Smooth muscle cell (in vitro differentiated cells): ENCODE measurements at regions not wholly inside any gene's neighbourhood (a gene's known extent, or its start where the extent isn't known, plus 50 kb on each side); places are given as distances from the start of the nearest gene placed in this dataset.

ENCODE experiments used
- DNase-seq: peaks from one replicate; lab custom pipeline; 2025; ENCODE audit not compliant: unreplicated experiment; lab: John Stamatoyannopoulos, UW
- H2AFZ ChIP-seq: fragments of 200-600 bp; sonication (generic); 2 replicates; pipeline ENCODE4 v1.6.0; 2016; ENCODE audit warnings: antibody characterized with exemption, low read depth, mild to moderate bottlenecking
- H3F3A ChIP-seq: fragments of 200-600 bp; sonication (generic); 2 replicates; pipeline ENCODE4 v1.6.0; 2017; ENCODE audit warnings: antibody characterized with exemption, low read depth
- H3K27ac ChIP-seq: fragments of 200-600 bp; sonication (generic); 2 replicates; pipeline ENCODE4 v1.5.1; 2016; ENCODE audit warnings: low read depth, mild to moderate bottlenecking
- H3K27me3 ChIP-seq: fragments of 200-600 bp; sonication (generic); 2 replicates; pipeline ENCODE4 v1.6.1; 2016; ENCODE audit warnings: low read depth, mild to moderate bottlenecking
- H3K36me3 ChIP-seq: fragments of 200-600 bp; sonication (generic); 2 replicates; pipeline ENCODE4 v1.5.1; 2016; ENCODE audit warnings: low read depth
- H3K4me1 ChIP-seq: fragments of 200-600 bp; sonication (generic); 2 replicates; pipeline ENCODE4 v1.5.1; 2016; ENCODE audit warnings: low read depth
- H3K4me2 ChIP-seq: fragments of 200-600 bp; sonication (generic); 2 replicates; pipeline ENCODE4 v1.6.0; 2016; ENCODE audit warnings: mild to moderate bottlenecking
- H3K4me3 ChIP-seq: fragments of 200-600 bp; sonication (generic); 2 replicates; pipeline ENCODE4 v1.5.1; 2016; ENCODE audit warnings: mild to moderate bottlenecking
- H3K79me2 ChIP-seq: fragments of 200-600 bp; sonication (generic); 2 replicates; pipeline ENCODE4 v1.6.0; 2016; ENCODE audit warnings: low read depth, mild to moderate bottlenecking
- H3K9ac ChIP-seq: fragments of 200-600 bp; sonication (generic); 2 replicates; pipeline ENCODE4 v1.6.0; 2016; ENCODE audit warnings: low read depth
- H3K9me3 ChIP-seq: fragments of 200-600 bp; sonication (generic); replicated peaks from 2 replicates; pipeline ENCODE4 v1.5.1; 2016; ENCODE audit warnings: low read depth
- H4K20me1 ChIP-seq: fragments of 200-600 bp; sonication (generic); 2 replicates; pipeline ENCODE4 v1.6.0; 2016; ENCODE audit warnings: low read depth
- WGBS: methylation state at CpG from one replicate; pipeline ENCODE4 v1.1.7; 2016; ENCODE audit warnings: low lambda C conversion rate; 5-methylcytosine and 5-hydroxymethylcytosine counted together
- TF ChIP-seq, protein P1 (sequence below): fragments of 200-600 bp; sonication (generic); IDR thresholded peaks from 2 replicates; pipeline ENCODE4 v1.5.1; 2017; ENCODE audit warnings: borderline replicate concordance, mild to moderate bottlenecking, antibody characterized with exemption; ENCODE audit not compliant: insufficient read depth, poor library complexity, severe bottlenecking

DNA sequence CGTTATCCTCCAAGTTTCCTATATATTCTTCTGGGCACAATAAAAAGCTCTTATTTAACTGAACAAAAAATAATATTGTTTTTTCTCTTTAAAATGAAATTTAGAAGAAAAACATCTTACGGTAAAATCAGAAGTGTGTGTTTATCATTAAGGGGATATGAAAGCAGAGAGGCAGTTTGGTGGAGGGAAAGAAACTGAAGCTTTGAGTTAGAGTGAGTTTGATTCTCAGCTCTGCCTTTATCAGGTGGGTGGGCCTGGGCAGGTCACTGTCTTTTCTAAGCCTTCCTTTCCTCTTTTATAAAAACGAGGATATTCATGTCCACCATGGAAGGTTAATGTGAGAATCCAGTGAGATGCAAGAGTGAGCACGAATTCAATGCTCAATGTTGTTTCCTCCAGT, 379.8 kb upstream of the CNR1 start:
- Histone ChIP-seq H4K20me1 (no peaks in the 10 kb centered on the region), H3K36me3 (no peaks in the 10 kb centered on the region), H3K79me2 (no peaks in the 10 kb centered on the region), H3K9me3 (no peaks in the 10 kb centered on the region), H3K4me3 (no peak overlapping the region), H3K27ac (no peak overlapping the region), H3K27me3 (no peaks in the 10 kb centered on the region), H2AFZ (no peak overlapping the region), H3K4me2 (no peak overlapping the region), H3F3A (no peaks in the 10 kb centered on the region), H3K9ac (no peak overlapping the region), H3K4me1 (no peaks in the 10 kb centered on the region)
- DNase-seq = no peak
- TF ChIP-seq, protein P1, sequence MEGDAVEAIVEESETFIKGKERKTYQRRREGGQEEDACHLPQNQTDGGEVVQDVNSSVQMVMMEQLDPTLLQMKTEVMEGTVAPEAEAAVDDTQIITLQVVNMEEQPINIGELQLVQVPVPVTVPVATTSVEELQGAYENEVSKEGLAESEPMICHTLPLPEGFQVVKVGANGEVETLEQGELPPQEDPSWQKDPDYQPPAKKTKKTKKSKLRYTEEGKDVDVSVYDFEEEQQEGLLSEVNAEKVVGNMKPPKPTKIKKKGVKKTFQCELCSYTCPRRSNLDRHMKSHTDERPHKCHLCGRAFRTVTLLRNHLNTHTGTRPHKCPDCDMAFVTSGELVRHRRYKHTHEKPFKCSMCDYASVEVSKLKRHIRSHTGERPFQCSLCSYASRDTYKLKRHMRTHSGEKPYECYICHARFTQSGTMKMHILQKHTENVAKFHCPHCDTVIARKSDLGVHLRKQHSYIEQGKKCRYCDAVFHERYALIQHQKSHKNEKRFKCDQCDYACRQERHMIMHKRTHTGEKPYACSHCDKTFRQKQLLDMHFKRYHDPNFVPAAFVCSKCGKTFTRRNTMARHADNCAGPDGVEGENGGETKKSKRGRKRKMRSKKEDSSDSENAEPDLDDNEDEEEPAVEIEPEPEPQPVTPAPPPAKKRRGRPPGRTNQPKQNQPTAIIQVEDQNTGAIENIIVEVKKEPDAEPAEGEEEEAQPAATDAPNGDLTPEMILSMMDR = no peak
- WGBS = 66% methylated on average over 4 of the region's 4 CpGs

DNA sequence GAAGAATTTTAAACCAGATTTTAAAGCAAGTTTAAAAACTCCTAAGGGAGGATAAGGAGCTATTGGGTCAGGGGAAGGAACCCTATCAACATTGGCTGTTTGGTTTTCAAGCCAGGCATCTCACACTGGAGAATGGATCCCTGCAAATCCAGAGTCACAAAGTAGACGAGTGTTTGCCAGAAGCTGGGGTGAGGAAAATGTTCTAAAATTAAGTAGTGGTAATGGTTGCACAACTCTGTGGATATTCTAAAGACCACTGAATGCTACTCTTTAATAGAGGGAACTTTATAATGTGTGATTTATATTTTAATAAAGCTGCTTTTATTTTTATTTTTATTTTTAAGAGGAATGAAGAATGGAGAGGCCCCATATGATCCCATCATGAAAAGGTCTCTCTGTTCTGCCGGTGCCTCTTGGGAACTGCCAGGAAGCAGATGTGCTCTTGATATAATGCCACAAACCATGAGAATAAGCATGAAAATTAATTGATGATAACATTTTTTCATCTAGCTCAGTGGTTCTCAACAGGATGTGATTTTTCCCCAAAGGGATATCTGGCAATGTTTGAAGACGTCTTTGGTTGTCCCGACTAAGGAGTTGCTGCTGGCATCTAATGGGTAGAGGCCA, 379.0 kb upstream of the CNR1 start:
- H2AFZ ChIP-seq = no peak overlapping the region
- WGBS = 95% methylated on average over 4 of the region's 4 CpGs

DNA sequence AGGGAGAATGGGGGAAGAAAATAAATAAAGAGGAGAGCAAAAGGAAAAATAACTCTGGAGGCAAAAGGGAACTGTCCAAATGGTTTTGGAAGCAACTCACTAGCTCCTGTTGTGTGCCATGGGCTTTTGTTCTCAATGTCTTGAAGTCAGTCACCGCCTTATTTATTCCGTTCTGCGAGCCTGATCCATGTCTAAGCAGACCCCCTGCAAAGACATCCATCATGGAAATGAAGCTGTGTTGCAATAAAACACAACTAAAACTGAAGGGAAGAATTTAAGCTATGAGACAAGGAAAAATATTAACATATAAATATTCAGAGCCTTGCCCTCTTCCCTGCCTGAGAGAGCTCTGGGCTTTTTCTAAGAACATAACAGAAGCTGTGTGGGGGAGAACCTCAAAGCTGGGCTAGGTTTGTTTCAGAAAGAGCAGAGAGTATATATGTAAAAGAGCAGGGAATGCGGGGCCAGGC, 373.2 kb upstream of the CNR1 start:
- DNase-seq = no peak

More for the DNA sequence above, 379.0 kb upstream of the CNR1 start:
- Histone ChIP-seq H3K9ac (no peak overlapping the region), H3K36me3 (no peaks in the 10 kb centered on the region), H3K27me3 (no peaks in the 10 kb centered on the region), H3K27ac (no peak overlapping the region), H3K4me2 (no peak overlapping the region), H3K9me3 (no peaks in the 10 kb centered on the region), H3K4me1 (no peaks in the 10 kb centered on the region), H3K4me3 (no peak overlapping the region), H3K79me2 (no peaks in the 10 kb centered on the region), H3F3A (no peaks in the 10 kb centered on the region), H4K20me1 (no peaks in the 10 kb centered on the region)
- no peak for DNase-seq
- TF ChIP-seq, protein P1 = no peak

More for the DNA sequence above, 373.2 kb upstream of the CNR1 start:
- no peak overlapping the region for H2AFZ ChIP-seq
- no peaks in the 10 kb centered on the region for H3K79me2 ChIP-seq
- H3K4me1 ChIP-seq = no peaks in the 10 kb centered on the region
- no peak overlapping the region for H3K4me3 ChIP-seq
- no peaks in the 10 kb centered on the region for H4K20me1 ChIP-seq
- H3K4me2 ChIP-seq = no peak overlapping the region
- H3K27ac ChIP-seq = no peak overlapping the region
- no peaks in the 10 kb centered on the region for H3K36me3 ChIP-seq
- H3K9ac ChIP-seq = no peak overlapping the region
- no peaks in the 10 kb centered on the region for H3K27me3 ChIP-seq
- 77% methylated on average over 4 of the region's 4 CpGs for WGBS
- TF ChIP-seq, protein P1 = no peak
- no peaks in the 10 kb centered on the region for H3K9me3 ChIP-seq
- H3F3A ChIP-seq = no peaks in the 10 kb centered on the region
